ENCODE measurements at regions not wholly inside any gene's neighbourhood (a gene's known extent, or its start where the extent isn't known, plus 50 kb on each side); places are given as distances from the start of the nearest gene placed in this dataset.

DNA sequence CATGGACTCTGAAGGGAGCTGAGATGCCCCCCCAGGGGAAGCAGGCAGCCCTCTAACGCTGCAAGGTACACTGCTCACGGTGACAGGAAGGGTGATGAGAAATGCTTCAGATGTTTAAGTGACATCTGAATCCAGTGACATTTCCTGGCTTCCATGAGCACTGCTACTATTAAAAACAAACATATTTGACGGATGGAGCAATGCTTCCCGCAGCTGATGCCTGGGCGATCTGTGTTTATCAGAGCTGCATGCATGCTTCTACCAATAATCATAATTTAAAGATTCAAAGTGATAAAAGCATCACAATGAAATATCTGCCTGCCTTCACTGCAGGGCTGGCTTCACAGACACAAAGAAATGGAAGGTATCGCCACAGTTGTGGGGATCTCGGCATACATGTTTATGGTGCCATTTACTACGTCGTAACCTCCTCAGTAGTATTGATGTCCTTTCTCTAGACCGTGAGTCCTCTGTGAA lies 66.1 kb upstream of the AOAH start:
- H3K23ac ChIP-seq (ENCODE audit: insufficient read length, low read depth, low read length), result no peak overlapping the region
- Mint-ChIP-seq H3K27me3 (ENCODE audit: low read depth) (no peaks in the 10 kb centered on the region), H3K36me3 (ENCODE audit: insufficient read depth in 1 of 3, low read depth in 3 of 3) (no peaks in the 10 kb centered on the region), H3K9me3 (no peaks in the 10 kb centered on the region), H3K27ac (no peak overlapping the region), H3K4me3 (no peak overlapping the region), H3K4me1 (peaks cover 3 to 7% of the 10 kb centered on the region in 2 experiments; a peak in 2 of 4 replicates)
- WGBS (ENCODE audit: extremely low coverage, insufficient read length, low lambda C conversion rate), result no CpG with 5 or more reads among the region's 10 CpGs
- no peak overlapping the region for H3K9ac ChIP-seq (ENCODE audit: extremely low read depth, insufficient read length, low read length)
- no peak overlapping the region for H3K4me2 ChIP-seq (ENCODE audit: insufficient read depth, insufficient read length, low read length)
- H4K5ac ChIP-seq (ENCODE audit: insufficient read length, low read depth, low read length), result no peak overlapping the region
- DNase-seq, result no peak
- H3K18ac ChIP-seq (ENCODE audit: insufficient read length, low read depth, low read length), result no peak overlapping the region
- H4K20me1 ChIP-seq (ENCODE audit: control insufficient read depth, insufficient read depth, insufficient read length), result no peaks in the 10 kb centered on the region
- H3K4me1 ChIP-seq (ENCODE audit: insufficient read depth, low read length), result no peaks in the 10 kb centered on the region
- H2BK15ac ChIP-seq (ENCODE audit: low read depth, low read length), result no peak overlapping the region
- no peak overlapping the region for H3K27ac ChIP-seq (ENCODE audit: insufficient read length, low read depth, low read length)
- no peak overlapping the region for H4K8ac ChIP-seq (replicated peaks; ENCODE audit: insufficient read length, low read depth, low read length)
- H3K56ac ChIP-seq (ENCODE audit: insufficient read length, low read depth, low read length), result no peak overlapping the region
- no peak overlapping the region for H2AFZ ChIP-seq (ENCODE audit: low read length)
- no peaks in the 10 kb centered on the region for H3K79me1 ChIP-seq (ENCODE audit: insufficient read depth, low read depth, low read length, poor library complexity, severe bottlenecking)
- no peak overlapping the region for H4K91ac ChIP-seq (ENCODE audit: insufficient read length, low read depth, low read length)
- no peaks in the 10 kb centered on the region for H3K23me2 ChIP-seq (ENCODE audit: insufficient read length, low read depth, low read length, poor library complexity, severe bottlenecking)
- H3K79me2 ChIP-seq (ENCODE audit: insufficient read depth, low read length), result no peaks in the 10 kb centered on the region
- H2BK5ac ChIP-seq (ENCODE audit: insufficient read length, low read length), result no peak overlapping the region
- TF ChIP-seq, protein P1, sequence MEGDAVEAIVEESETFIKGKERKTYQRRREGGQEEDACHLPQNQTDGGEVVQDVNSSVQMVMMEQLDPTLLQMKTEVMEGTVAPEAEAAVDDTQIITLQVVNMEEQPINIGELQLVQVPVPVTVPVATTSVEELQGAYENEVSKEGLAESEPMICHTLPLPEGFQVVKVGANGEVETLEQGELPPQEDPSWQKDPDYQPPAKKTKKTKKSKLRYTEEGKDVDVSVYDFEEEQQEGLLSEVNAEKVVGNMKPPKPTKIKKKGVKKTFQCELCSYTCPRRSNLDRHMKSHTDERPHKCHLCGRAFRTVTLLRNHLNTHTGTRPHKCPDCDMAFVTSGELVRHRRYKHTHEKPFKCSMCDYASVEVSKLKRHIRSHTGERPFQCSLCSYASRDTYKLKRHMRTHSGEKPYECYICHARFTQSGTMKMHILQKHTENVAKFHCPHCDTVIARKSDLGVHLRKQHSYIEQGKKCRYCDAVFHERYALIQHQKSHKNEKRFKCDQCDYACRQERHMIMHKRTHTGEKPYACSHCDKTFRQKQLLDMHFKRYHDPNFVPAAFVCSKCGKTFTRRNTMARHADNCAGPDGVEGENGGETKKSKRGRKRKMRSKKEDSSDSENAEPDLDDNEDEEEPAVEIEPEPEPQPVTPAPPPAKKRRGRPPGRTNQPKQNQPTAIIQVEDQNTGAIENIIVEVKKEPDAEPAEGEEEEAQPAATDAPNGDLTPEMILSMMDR (conservative IDR thresholded peaks at IDR 0.05), result no peak
- no peak overlapping the region for H2BK120ac ChIP-seq (ENCODE audit: low read depth, low read length, poor library complexity, severe bottlenecking)
- no peak overlapping the region for H2BK12ac ChIP-seq (ENCODE audit: insufficient read length, low read depth, low read length)
- no peaks in the 10 kb centered on the region for H3K9me3 ChIP-seq (ENCODE audit: control insufficient read depth, low read depth, low read length)
- no peak overlapping the region for H2AK5ac ChIP-seq (ENCODE audit: insufficient read length, low read length)
- H3K4ac ChIP-seq (ENCODE audit: low read depth, low read length), result no peak overlapping the region
- no peak overlapping the region for H3K14ac ChIP-seq (ENCODE audit: insufficient read depth, low read length)
- no peak overlapping the region for H2BK20ac ChIP-seq (ENCODE audit: low read depth, low read length, poor library complexity, severe bottlenecking)
- H3K27me3 ChIP-seq (ENCODE audit: insufficient read depth, low read length), result no peaks in the 10 kb centered on the region
- H3T11ph ChIP-seq (ENCODE audit: low read length), result no peak overlapping the region
